Endothelial cell of umbilical vein (primary cell): ENCODE measurements at regions not wholly inside any gene's neighbourhood (a gene's known extent, or its start where the extent isn't known, plus 50 kb on each side); places are given as distances from the start of the nearest gene placed in this dataset.

ENCODE experiments used
- BruUV-seq: library from RNA; stranded (reverse); fragments of 400-500 nt; replicated peaks from 2 replicates; lab custom pipeline; 2021; lab: Mats Ljungman, UMichigan
- CTCF ChIA-PET: fragments of 300-600, 350-600 bp; sonication (Branson Sonifier 250); formaldehyde crosslinking; loops from one replicate; lab custom pipeline; 2021; ENCODE audit warnings: antibody characterized with exemption, inconsistent platforms; lab: Charles Lee
- POLR2A ChIA-PET: fragments of 300-600, 350-600 bp; sonication (Branson Sonifier 250); formaldehyde crosslinking; loops from one replicate; lab custom pipeline; 2021; ENCODE audit warnings: antibody characterized with exemption, inconsistent platforms; lab: Charles Lee
- DNase-seq: peaks from one replicate; pipeline ENCODE4 v3.0.0-alpha.2; 2011; ENCODE audit warnings: low read depth, low spot score
- FAIRE-seq: peaks from 2 replicates; lab custom pipeline; 2011; peaks lifted over from hg19 to GRCh38; lab: Jason Lieb, UNC
- H2AFZ ChIP-seq: 2 replicates; pipeline ENCODE4 v1.6.0; 2012; ENCODE audit warnings: low read depth, low read length, control low read depth, inconsistent platforms
- H3K27ac ChIP-seq: 2 replicates; pipeline ENCODE4 v1.5.1; 2011; ENCODE audit warnings: low read depth, mild to moderate bottlenecking, control low read depth, low read length, moderate library complexity; ENCODE audit not compliant: insufficient read depth
- H3K27me3 ChIP-seq, 2 experiments: 2 replicates each; pipeline versions ENCODE4 v1.6.0 to v1.6.1; 2011; ENCODE audit warnings: low read length in 2 of 2, mixed read lengths in 1 of 2; ENCODE audit not compliant: control insufficient read depth in 2 of 2, insufficient read depth in 2 of 2
- H3K36me3 ChIP-seq, 2 experiments: 2 replicates in 1 of 2; 3 replicates in 1 of 2; pipeline ENCODE4 v1.5.1; 2011; ENCODE audit warnings: low read length in 2 of 2, mild to moderate bottlenecking in 1 of 2, moderate library complexity in 1 of 2; ENCODE audit not compliant: control insufficient read depth in 2 of 2, insufficient read depth in 2 of 2; ENCODE audit errors: extremely low read depth in 1 of 2
- H3K4me1 ChIP-seq: 3 replicates; pipeline ENCODE4 v1.5.1; 2011; ENCODE audit warnings: mild to moderate bottlenecking, low read length; ENCODE audit not compliant: control insufficient read depth, insufficient read depth; ENCODE audit errors: extremely low read depth
- H3K4me2 ChIP-seq: 2 replicates; pipeline ENCODE4 v1.6.1; 2011; ENCODE audit warnings: low read length, control low read depth, mixed read lengths; ENCODE audit not compliant: insufficient read depth
- H3K4me3 ChIP-seq, 3 experiments: fragments of 200-600 bp in 1 of 3; sonication (generic), shearing (Covaris generic) in 1 of 3; replicated peaks in 1 of 3; 2 replicates each; pipeline ENCODE4 v1.5.1; 2011 to 2016; ENCODE audit warnings: control low read depth in 3 of 3, low read length in 3 of 3, mild to moderate bottlenecking in 2 of 3, inconsistent platforms in 1 of 3, low read depth in 1 of 3, moderate library complexity in 1 of 3; ENCODE audit not compliant: insufficient read depth in 1 of 3
- H3K79me2 ChIP-seq: 2 replicates; pipeline ENCODE4 v1.6.0; 2012; ENCODE audit warnings: low read length, inconsistent platforms; ENCODE audit not compliant: control insufficient read depth, insufficient read depth
- H3K9ac ChIP-seq: replicated peaks from 2 replicates; pipeline ENCODE3; 2011; ENCODE audit warnings: low read length, control low read depth; ENCODE audit not compliant: insufficient read depth; ENCODE audit errors: extremely low read depth
- H3K9me1 ChIP-seq: replicated peaks from 3 replicates; pipeline ENCODE4 v1.6.0; 2011; ENCODE audit warnings: mild to moderate bottlenecking, low read length; ENCODE audit not compliant: control insufficient read depth, insufficient read depth; ENCODE audit errors: extremely low read depth
- H3K9me3 ChIP-seq: replicated peaks from 2 replicates; pipeline ENCODE4 v1.5.1; 2012; ENCODE audit warnings: low read length, inconsistent platforms; ENCODE audit not compliant: control insufficient read depth, insufficient read depth
- H4K20me1 ChIP-seq: replicated peaks from 2 replicates; pipeline ENCODE3; 2011; ENCODE audit warnings: mild to moderate bottlenecking, low read length; ENCODE audit not compliant: control insufficient read depth, insufficient read depth; ENCODE audit errors: extremely low read depth
- CTCF ChIP-seq, 2 donors: IDR thresholded peaks; 1 replicate in 1 of 2; 2 replicates in 1 of 2; pipeline ENCODE4 v1.5.1; 2011; ENCODE audit warnings: low read length in 2 of 2, mild to moderate bottlenecking in 2 of 2, moderate library complexity in 2 of 2, control low read depth in 1 of 2, inconsistent platforms in 1 of 2, low read depth in 1 of 2; ENCODE audit not compliant: insufficient read depth in 1 of 2; ENCODE audit errors: extremely low read depth in 1 of 2
- EZH2 ChIP-seq: IDR thresholded peaks from 2 replicates; pipeline ENCODE4 v1.6.1; 2012; ENCODE audit warnings: borderline replicate concordance, low read depth, mild to moderate bottlenecking, moderate library complexity, low read length, inconsistent platforms; ENCODE audit not compliant: severe bottlenecking
- FOS ChIP-seq: IDR thresholded peaks from 2 replicates; pipeline ENCODE4 v1.6.1; 2011; ENCODE audit warnings: mild to moderate bottlenecking, low read length, moderate library complexity, borderline replicate concordance; ENCODE audit not compliant: insufficient read depth
- GATA2 ChIP-seq: IDR thresholded peaks from 2 replicates; pipeline ENCODE4 v1.7.0; 2011; ENCODE audit warnings: low read depth, mild to moderate bottlenecking, moderate library complexity, mixed read lengths, low read length; ENCODE audit not compliant: insufficient read length, insufficient read depth
- JUN ChIP-seq: IDR thresholded peaks from 2 replicates; pipeline ENCODE4 v1.6.1; 2011; ENCODE audit warnings: borderline replicate concordance, low read depth; ENCODE audit not compliant: insufficient read length, insufficient read depth
- MAX ChIP-seq: IDR thresholded peaks from 2 replicates; pipeline ENCODE4 v1.6.1; 2011; ENCODE audit not compliant: insufficient read depth, insufficient read length
- MYC ChIP-seq: IDR thresholded peaks from one replicate; pipeline ENCODE4 v1.6.1; 2011; ENCODE audit warnings: mild to moderate bottlenecking, low read depth, low read length
- POLR2A ChIP-seq: IDR thresholded peaks from 2 replicates; pipeline ENCODE4 v1.6.1; 2012; ENCODE audit warnings: low read depth, mild to moderate bottlenecking, control low read depth, low read length
- POLR2AphosphoS5 ChIP-seq: IDR thresholded peaks from 2 replicates; pipeline ENCODE4 v1.6.1; 2012; ENCODE audit warnings: low read depth, mild to moderate bottlenecking, control low read depth, low read length, moderate library complexity; ENCODE audit not compliant: insufficient read depth
- dilution Hi-C: fragments of 300-500 bp; cut with MboI; formaldehyde crosslinking; loops from one replicate; pipeline ENCODE4 v1.15.0; 2019; ENCODE audit warnings: low sequenced_read_pairs; ENCODE audit not compliant: extremely low pct_ligation_motif_present
- intact Hi-C: fragments of 100-400 bp; cut with micrococcal nuclease; formaldehyde crosslinking; loops from one replicate; pipeline ENCODE4 v1.10.0; 2022

DNA sequence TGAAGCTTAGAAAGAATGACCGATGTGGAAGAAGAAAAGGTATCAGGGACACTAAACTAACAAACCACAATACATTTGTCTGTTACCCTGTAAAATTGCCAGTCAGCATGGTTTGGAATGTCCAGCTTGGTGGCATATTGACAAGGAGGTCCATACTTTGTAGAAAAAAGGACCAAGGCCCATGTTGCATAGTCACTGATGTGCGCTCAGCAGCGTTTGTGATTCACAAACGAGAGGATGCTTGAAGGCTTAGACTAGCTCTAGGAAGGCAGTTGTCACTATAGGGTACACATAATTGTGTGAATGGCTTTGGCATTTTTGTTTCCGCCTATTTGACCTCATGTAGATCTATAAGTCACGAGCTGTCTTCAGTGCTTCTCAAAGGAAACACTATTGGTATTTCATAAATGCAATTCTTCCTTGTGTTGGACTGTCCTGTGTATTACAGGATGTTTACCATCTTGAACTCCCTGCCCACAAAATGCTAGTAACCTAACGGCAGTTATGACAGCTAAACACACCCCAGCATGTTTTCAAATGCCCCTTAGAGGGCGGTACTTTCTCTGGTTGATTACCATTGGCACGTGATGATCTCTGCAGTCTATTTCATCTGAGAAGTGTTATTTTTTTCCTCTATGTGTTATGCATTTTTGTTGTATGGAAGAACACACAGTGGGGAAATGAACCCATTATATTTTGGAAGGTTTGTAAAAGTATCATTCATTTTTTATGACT, 304.2 kb downstream of the CYRIA start:
- intact Hi-C loops: no loop called here
- Histone ChIP-seq H3K79me2 (no peaks in the 10 kb centered on the region), H3K9me1 (no peaks in the 10 kb centered on the region), H3K4me2 (no peak overlapping the region), H3K4me3 (no peak overlapping the region), H3K27ac (no peak overlapping the region), H3K9me3 (peaks cover 1% of the 10 kb centered on the region), H3K4me1 (no peaks in the 10 kb centered on the region), H3K9ac (no peak overlapping the region), H2AFZ (no peak overlapping the region), H4K20me1 (no peaks in the 10 kb centered on the region), H3K27me3 (no peaks in the 10 kb centered on the region), H3K36me3 (no peaks in the 10 kb centered on the region)
- BruUV-seq: no TSS peak
- FAIRE-seq (no peak), DNase-seq (no peak)
- TF ChIP-seq MYC (no peak), POLR2A (no peak), JUN (no peak), POLR2AphosphoS5 (no peak), GATA2 (no peak), EZH2 (no peak), CTCF (IDR thresholded peaks at IDR 0.05; ENCODE audit: extremely low read depth in 1 of 2, insufficient read depth in 1 of 2, low read depth in 1 of 2, low read length in 2 of 2) (no peak), MAX (no peak), FOS (no peak)
- dilution Hi-C loops: no loop called here
- ChIA-PET POLR2A (no interaction called here), CTCF (no interaction called here)
